ENCODE measurements at regions not wholly inside any gene's neighbourhood (a gene's known extent, or its start where the extent isn't known, plus 50 kb on each side); places are given as distances from the start of the nearest gene placed in this dataset.

- DNase-seq (ENCODE audit: low read depth in 2 of 2), result peak; percentile 0 to 1
- Histone ChIP-seq H3K9ac (ENCODE audit: insufficient read depth, low read length) (no peak overlapping the region), H3K4me2 (ENCODE audit: extremely low read depth, insufficient read depth, low read length) (no peak overlapping the region), H3K27ac (ENCODE audit: insufficient read depth, low read length) (no peak overlapping the region), H4K20me1 (ENCODE audit: control insufficient read depth, extremely low read depth, insufficient read depth, low read length) (no peaks in the 10 kb centered on the region), H3K4me3 (replicated peaks in 1 of 4; ENCODE audit: control extremely low read depth in 1 of 4, insufficient read depth in 1 of 4, low read depth in 3 of 4, low read length in 4 of 4) (no peak overlapping the region), H2AFZ (ENCODE audit: low read length) (no peak overlapping the region), H3K79me2 (ENCODE audit: control insufficient read depth, insufficient read depth, low read length) (no peaks in the 10 kb centered on the region), H3K9me3 (ENCODE audit: control insufficient read depth, insufficient read depth, low read depth, low read length) (no peaks in the 10 kb centered on the region), H3K4me1 (ENCODE audit: control insufficient read depth, extremely low read depth, insufficient read depth, low read length) (no peaks in the 10 kb centered on the region), H3K27me3 (ENCODE audit: control insufficient read depth, insufficient read depth, low read length) (no peaks in the 10 kb centered on the region), H3K36me3 (ENCODE audit: control insufficient read depth, insufficient read depth, low read length) (no peaks in the 10 kb centered on the region)
- TF ChIP-seq EZH2 (IDR thresholded peaks at IDR 0.05; ENCODE audit: low read length, missing control alignments), result no peak
- TF ChIP-seq CTCF (conservative IDR thresholded peaks at IDR 0.05 in 1 of 2, IDR thresholded peaks at IDR 0.05 in 1 of 2; ENCODE audit: low read depth in 1 of 2, low read length in 2 of 2), result no peak
Measured at GRCh38 chr4:129583868-129584267, 487.9 kb downstream of the C4orf33 start.

GRCh38 chr4:129598582-129598981 is 502.6 kb downstream of the C4orf33 start:
- Histone ChIP-seq H3K36me3 (ENCODE audit: control insufficient read depth, insufficient read depth, low read length) (no peaks in the 10 kb centered on the region), H3K27me3 (ENCODE audit: control insufficient read depth, insufficient read depth, low read length) (no peaks in the 10 kb centered on the region), H4K20me1 (ENCODE audit: control insufficient read depth, extremely low read depth, insufficient read depth, low read length) (no peaks in the 10 kb centered on the region), H3K9me3 (ENCODE audit: control insufficient read depth, insufficient read depth, low read depth, low read length) (no peaks in the 10 kb centered on the region), H3K4me1 (ENCODE audit: control insufficient read depth, extremely low read depth, insufficient read depth, low read length) (no peaks in the 10 kb centered on the region), H3K4me3 (replicated peaks in 1 of 4; ENCODE audit: control extremely low read depth in 1 of 4, insufficient read depth in 1 of 4, low read depth in 3 of 4, low read length in 4 of 4) (no peak overlapping the region), H2AFZ (ENCODE audit: low read length) (no peak overlapping the region), H3K9ac (ENCODE audit: insufficient read depth, low read length) (no peak overlapping the region), H3K4me2 (ENCODE audit: extremely low read depth, insufficient read depth, low read length) (no peak overlapping the region), H3K79me2 (ENCODE audit: control insufficient read depth, insufficient read depth, low read length) (no peaks in the 10 kb centered on the region), H3K27ac (ENCODE audit: insufficient read depth, low read length) (no peak overlapping the region)
- no peak for TF ChIP-seq EZH2 (IDR thresholded peaks at IDR 0.05; ENCODE audit: low read length, missing control alignments)
- no peak for TF ChIP-seq CTCF (conservative IDR thresholded peaks at IDR 0.05 in 1 of 2, IDR thresholded peaks at IDR 0.05 in 1 of 2; ENCODE audit: low read depth in 1 of 2, low read length in 2 of 2)
- no peak for DNase-seq (ENCODE audit: low read depth in 2 of 2)

- TF ChIP-seq CTCF (conservative IDR thresholded peaks at IDR 0.05 in 1 of 2, IDR thresholded peaks at IDR 0.05 in 1 of 2; ENCODE audit: low read depth in 1 of 2, low read length in 2 of 2) (no peak), EZH2 (IDR thresholded peaks at IDR 0.05; ENCODE audit: low read length, missing control alignments) (no peak)
- no peak for DNase-seq (ENCODE audit: low read depth in 2 of 2)
- Histone ChIP-seq H3K36me3 (ENCODE audit: control insufficient read depth, insufficient read depth, low read length) (no peaks in the 10 kb centered on the region), H3K9me3 (ENCODE audit: control insufficient read depth, insufficient read depth, low read depth, low read length) (no peaks in the 10 kb centered on the region), H3K79me2 (ENCODE audit: control insufficient read depth, insufficient read depth, low read length) (no peaks in the 10 kb centered on the region), H4K20me1 (ENCODE audit: control insufficient read depth, extremely low read depth, insufficient read depth, low read length) (no peaks in the 10 kb centered on the region), H3K4me3 (replicated peaks in 1 of 4; ENCODE audit: control extremely low read depth in 1 of 4, insufficient read depth in 1 of 4, low read depth in 3 of 4, low read length in 4 of 4) (no peak overlapping the region), H2AFZ (ENCODE audit: low read length) (no peak overlapping the region), H3K27ac (ENCODE audit: insufficient read depth, low read length) (no peak overlapping the region), H3K27me3 (ENCODE audit: control insufficient read depth, insufficient read depth, low read length) (no peaks in the 10 kb centered on the region), H3K4me1 (ENCODE audit: control insufficient read depth, extremely low read depth, insufficient read depth, low read length) (no peaks in the 10 kb centered on the region), H3K4me2 (ENCODE audit: extremely low read depth, insufficient read depth, low read length) (no peak overlapping the region), H3K9ac (ENCODE audit: insufficient read depth, low read length) (no peak overlapping the region)
Measured at GRCh38 chr4:129600898-129601297, 504.9 kb downstream of the C4orf33 start.

Data from fibroblast of lung (primary cell).